CD8-positive, alpha-beta memory T cell (primary cell): ENCODE measurements at regions not wholly inside any gene's neighbourhood (a gene's known extent, or its start where the extent isn't known, plus 50 kb on each side); places are given as distances from the start of the nearest gene placed in this dataset.
A peak's percentile ranks its signal among the peaks of the same experiment; 100 is the strongest.

Experiments
- CTCF ChIA-PET: fragments of 350-600 bp; sonication (Branson Sonifier 250); formaldehyde crosslinking; loops from one replicate; lab custom pipeline; 2021; ENCODE audit warnings: antibody characterized with exemption; lab: Charles Lee
- POLR2A ChIA-PET: fragments of 350-600 bp; sonication (Branson Sonifier 250); formaldehyde crosslinking; loops from one replicate; lab custom pipeline; 2021; ENCODE audit warnings: antibody characterized with exemption; lab: Charles Lee
- DNase-seq, 5 donors: peaks; one replicate each; pipeline versions ENCODE4 v3.0.0 to v3.0.0-alpha.2; 2020 to 2022; ENCODE audit warnings: mixed read lengths in 1 of 5
- H3K27ac ChIP-seq: one replicate; pipeline ENCODE4 v1.7.0; 2013; ENCODE audit warnings: low read depth, mild to moderate bottlenecking, low read length, moderate library complexity
- H3K27me3 ChIP-seq: 2 replicates; pipeline ENCODE4 v1.7.0; 2013; ENCODE audit warnings: low read length, mild to moderate bottlenecking; ENCODE audit not compliant: insufficient read depth, poor library complexity, severe bottlenecking
- H3K36me3 ChIP-seq: 2 replicates; pipeline ENCODE4 v1.7.0; 2013; ENCODE audit warnings: mild to moderate bottlenecking, low read length, moderate library complexity; ENCODE audit not compliant: insufficient read depth
- H3K4me1 ChIP-seq: 2 replicates; pipeline ENCODE4 v1.7.0; 2013; ENCODE audit warnings: mild to moderate bottlenecking, low read length, moderate library complexity; ENCODE audit not compliant: insufficient read depth
- H3K4me3 ChIP-seq: 2 replicates; pipeline ENCODE4 v1.7.0; 2013; ENCODE audit warnings: mild to moderate bottlenecking, low read length
- H3K9me3 ChIP-seq: 2 replicates; pipeline ENCODE4 v1.7.0; 2013; ENCODE audit warnings: mild to moderate bottlenecking, low read length
- H3K27ac Mint-ChIP-seq, 8 donors: one replicate each; pipeline ENCODE4 v1.8.0; 2020 to 2021; ENCODE audit warnings: mixed read lengths in 8 of 8, mild to moderate bottlenecking in 6 of 8, inconsistent platforms in 3 of 8, moderate library complexity in 3 of 8
- H3K27me3 Mint-ChIP-seq, 2 donors: one replicate each; pipeline ENCODE4 v1.8.0; 2020 to 2021; ENCODE audit warnings: mixed read lengths in 2 of 2, mild to moderate bottlenecking in 1 of 2, moderate library complexity in 1 of 2
- H3K36me3 Mint-ChIP-seq, 3 donors: one replicate each; pipeline ENCODE4 v1.8.0; 2020 to 2021; ENCODE audit warnings: mixed read lengths in 3 of 3, inconsistent platforms in 1 of 3, mild to moderate bottlenecking in 1 of 3
- H3K4me1 Mint-ChIP-seq, 3 donors: one replicate each; pipeline ENCODE4 v1.8.0; 2020 to 2021; ENCODE audit warnings: mixed read lengths in 3 of 3, inconsistent platforms in 1 of 3, mild to moderate bottlenecking in 1 of 3
- H3K4me3 Mint-ChIP-seq, 7 donors: one replicate each; pipeline ENCODE4 v1.8.0; 2020 to 2021; ENCODE audit warnings: mixed read lengths in 7 of 7, mild to moderate bottlenecking in 6 of 7, moderate library complexity in 4 of 7, inconsistent platforms in 2 of 7
- H3K9me3 Mint-ChIP-seq, 5 donors: one replicate each; pipeline ENCODE4 v1.8.0; 2020 to 2022; ENCODE audit warnings: mixed read lengths in 5 of 5, mild to moderate bottlenecking in 3 of 5, moderate library complexity in 2 of 5, inconsistent platforms in 1 of 5

GRCh38 chr3:106371221-106371970 is 502.6 kb upstream of the CBLB start:
- H3K36me3 ChIP-seq: no peaks in the 10 kb centered on the region
- CTCF ChIA-PET: no interaction called here
- Mint-ChIP-seq H3K9me3 (no peaks in the 10 kb centered on the region), H3K36me3 (peaks cover 0 to 4% (median 4%) of the 10 kb centered on the region in 3 donors), H3K27me3 (peaks cover 0 to 3% of the 10 kb centered on the region in 2 donors), H3K27ac (no peak overlapping the region), H3K4me3 (no peak overlapping the region), H3K4me1 (no peaks in the 10 kb centered on the region)
- H3K4me3 ChIP-seq: no peak overlapping the region
- no peaks in the 10 kb centered on the region for H3K4me1 ChIP-seq
- H3K27me3 ChIP-seq: no peaks in the 10 kb centered on the region
- POLR2A ChIA-PET: no interaction called here
- H3K9me3 ChIP-seq: no peaks in the 10 kb centered on the region
- no peak for DNase-seq
- H3K27ac ChIP-seq: no peak overlapping the region

GRCh38 chr3:106371971-106372805 is 503.4 kb upstream of the CBLB start:
- no peaks in the 10 kb centered on the region for H3K4me1 Mint-ChIP-seq
- Histone ChIP-seq H3K36me3 (no peaks in the 10 kb centered on the region), H3K4me1 (no peaks in the 10 kb centered on the region), H3K9me3 (no peaks in the 10 kb centered on the region), H3K4me3 (no peak overlapping the region), H3K27ac (no peak overlapping the region), H3K27me3 (no peaks in the 10 kb centered on the region)
- no peaks in the 10 kb centered on the region for H3K9me3 Mint-ChIP-seq
- H3K4me3 Mint-ChIP-seq: no peak overlapping the region
- H3K27ac Mint-ChIP-seq: no peak overlapping the region
- peaks cover 0 to 4% (median 4%) of the 10 kb centered on the region in 3 donors for H3K36me3 Mint-ChIP-seq
- ChIA-PET CTCF (no interaction called here), POLR2A (no interaction called here)
- H3K27me3 Mint-ChIP-seq: peaks cover 0 to 3% of the 10 kb centered on the region in 2 donors
- DNase-seq: no peak

GRCh38 chr3:106372806-106373190 is 504.0 kb upstream of the CBLB start:
- H3K27ac Mint-ChIP-seq: no peak overlapping the region
- Histone ChIP-seq H3K4me1 (no peaks in the 10 kb centered on the region), H3K27ac (no peak overlapping the region), H3K4me3 (no peak overlapping the region), H3K36me3 (no peaks in the 10 kb centered on the region), H3K27me3 (no peaks in the 10 kb centered on the region), H3K9me3 (no peaks in the 10 kb centered on the region)
- CTCF ChIA-PET: no interaction called here
- H3K27me3 Mint-ChIP-seq: peaks cover 0 to 3% of the 10 kb centered on the region in 2 donors
- H3K9me3 Mint-ChIP-seq: no peaks in the 10 kb centered on the region
- DNase-seq: no peak
- H3K4me1 Mint-ChIP-seq: no peaks in the 10 kb centered on the region
- POLR2A ChIA-PET: no interaction called here
- peaks cover 0 to 4% (median 4%) of the 10 kb centered on the region in 3 donors for H3K36me3 Mint-ChIP-seq
- H3K4me3 Mint-ChIP-seq: no peak overlapping the region

GRCh38 chr3:106376016-106376570 is 507.3 kb upstream of the CBLB start:
- Mint-ChIP-seq H3K27me3 (no peaks in the 10 kb centered on the region), H3K36me3 (peaks cover 0 to 4% (median 0%) of the 10 kb centered on the region in 3 donors), H3K4me1 (no peaks in the 10 kb centered on the region), H3K9me3 (no peaks in the 10 kb centered on the region), H3K4me3 (no peak overlapping the region), H3K27ac (peak overlapping the region in 1 of 8 donors; percentile 49)
- H3K27me3 ChIP-seq: no peaks in the 10 kb centered on the region
- DNase-seq: no peak
- no peaks in the 10 kb centered on the region for H3K4me1 ChIP-seq
- H3K4me3 ChIP-seq: no peak overlapping the region
- no peak overlapping the region for H3K27ac ChIP-seq
- H3K9me3 ChIP-seq: no peaks in the 10 kb centered on the region
- H3K36me3 ChIP-seq: no peaks in the 10 kb centered on the region
- POLR2A ChIA-PET: interaction anchor here (0.6 kb wide), 1 partner anchor 96 kb away, joined by 4 read pairs; no protein-coding TSS in a partner anchor
- CTCF ChIA-PET: no interaction called here

GRCh38 chr3:106379251-106379750 is 510.5 kb upstream of the CBLB start:
- POLR2A ChIA-PET: interaction anchor here (0.6 kb wide), 1 partner anchor 275 kb away, joined by 7 read pairs; no protein-coding TSS in a partner anchor
- H3K27ac Mint-ChIP-seq: peak overlapping the region in 1 of 8 donors; percentile 83
- H3K36me3 Mint-ChIP-seq: no peaks in the 10 kb centered on the region
- H3K9me3 Mint-ChIP-seq: no peaks in the 10 kb centered on the region
- H3K4me3 Mint-ChIP-seq: no peak overlapping the region
- Histone ChIP-seq H3K27me3 (no peaks in the 10 kb centered on the region), H3K4me1 (no peaks in the 10 kb centered on the region), H3K4me3 (no peak overlapping the region), H3K36me3 (no peaks in the 10 kb centered on the region), H3K9me3 (no peaks in the 10 kb centered on the region), H3K27ac (no peak overlapping the region)
- H3K4me1 Mint-ChIP-seq: no peaks in the 10 kb centered on the region
- CTCF ChIA-PET: interaction anchor here (0.9 kb wide), 1 partner anchor 16 kb away, joined by 3 read pairs; no protein-coding TSS in a partner anchor
- no peaks in the 10 kb centered on the region for H3K27me3 Mint-ChIP-seq
- no peak for DNase-seq

GRCh38 chr3:106380232-106380631 is 511.4 kb upstream of the CBLB start:
- H3K27ac Mint-ChIP-seq: no peak overlapping the region
- Histone ChIP-seq H3K9me3 (no peaks in the 10 kb centered on the region), H3K27ac (no peak overlapping the region), H3K36me3 (no peaks in the 10 kb centered on the region), H3K27me3 (no peaks in the 10 kb centered on the region), H3K4me1 (no peaks in the 10 kb centered on the region), H3K4me3 (no peak overlapping the region)
- no peaks in the 10 kb centered on the region for H3K27me3 Mint-ChIP-seq
- H3K36me3 Mint-ChIP-seq: no peaks in the 10 kb centered on the region
- no peaks in the 10 kb centered on the region for H3K4me1 Mint-ChIP-seq
- no peak for DNase-seq
- CTCF ChIA-PET: no interaction called here
- H3K9me3 Mint-ChIP-seq: no peaks in the 10 kb centered on the region
- no peak overlapping the region for H3K4me3 Mint-ChIP-seq
- POLR2A ChIA-PET: no interaction called here

GRCh38 chr3:106381286-106381938 is 512.6 kb upstream of the CBLB start:
- no peak for DNase-seq
- no peak overlapping the region for H3K27ac ChIP-seq
- no peaks in the 10 kb centered on the region for H3K4me1 ChIP-seq
- no peaks in the 10 kb centered on the region for H3K4me1 Mint-ChIP-seq
- ChIA-PET POLR2A (no interaction called here), CTCF (no interaction called here)
- no peaks in the 10 kb centered on the region for H3K9me3 Mint-ChIP-seq
- no peaks in the 10 kb centered on the region for H3K36me3 Mint-ChIP-seq
- H3K4me3 ChIP-seq: no peak overlapping the region
- H3K27me3 ChIP-seq: no peaks in the 10 kb centered on the region
- no peaks in the 10 kb centered on the region for H3K27me3 Mint-ChIP-seq
- H3K36me3 ChIP-seq: no peaks in the 10 kb centered on the region
- H3K9me3 ChIP-seq: no peaks in the 10 kb centered on the region
- H3K4me3 Mint-ChIP-seq: no peak overlapping the region
- H3K27ac Mint-ChIP-seq: no peak overlapping the region
